GM12865 (cell line): ENCODE measurements at regions not wholly inside any gene's neighbourhood (a gene's known extent, or its start where the extent isn't known, plus 50 kb on each side); places are given as distances from the start of the nearest gene placed in this dataset.

ENCODE experiments used
- DNase-seq: peaks from one replicate; pipeline ENCODE4 v3.0.0; 2010; ENCODE audit warnings: low read depth
- H3K4me3 ChIP-seq: 2 replicates; pipeline ENCODE4 v1.5.1; 2011; ENCODE audit warnings: mild to moderate bottlenecking, low read depth, low read length, control low read depth
- CTCF ChIP-seq: IDR thresholded peaks from 2 replicates; pipeline ENCODE4 v1.5.1; 2011; ENCODE audit warnings: low read length, control low read depth, low read depth, inconsistent platforms; ENCODE audit not compliant: insufficient read depth; ENCODE audit errors: missing control alignments

DNA sequence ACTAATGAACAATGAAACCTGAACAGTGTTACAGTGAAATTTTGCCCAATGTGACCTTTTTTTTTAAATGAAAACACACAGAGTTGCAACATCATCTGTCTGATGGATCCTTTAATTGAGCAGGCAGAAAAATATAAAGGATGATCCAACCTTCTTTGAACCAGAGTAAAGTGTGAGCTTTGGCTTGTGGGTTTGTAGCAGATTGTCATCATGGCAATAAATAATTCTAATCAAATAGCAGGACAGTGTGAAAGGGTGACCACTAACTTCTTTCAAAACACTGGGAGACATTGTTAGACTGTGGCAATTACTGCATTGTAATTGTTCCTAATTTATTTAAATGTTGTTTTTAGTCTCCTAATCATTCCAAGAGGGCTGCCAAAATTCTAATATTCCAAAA, 197.2 kb downstream of the CHD9NB start:
- H3K4me3 ChIP-seq = no peak overlapping the region
- no peak for TF ChIP-seq CTCF
- DNase-seq = no peak

GRCh38 chr16:52852978-52853377, 199.7 kb downstream of the CHD9NB start:
- no peak for TF ChIP-seq CTCF
- no peak for DNase-seq
- H3K4me3 ChIP-seq = no peak overlapping the region

GRCh38 chr16:52851211-52851740, 201.4 kb downstream of the CHD9NB start:
- DNase-seq = no peak
- TF ChIP-seq CTCF = no peak
- no peak overlapping the region for H3K4me3 ChIP-seq

- no peak for DNase-seq
- H3K4me3 ChIP-seq = no peak overlapping the region
- no peak for TF ChIP-seq CTCF
Measured at GRCh38 chr16:52843381-52843780, 209.3 kb downstream of the CHD9NB start.

GRCh38 chr16:52837251-52837650, 215.4 kb downstream of the CHD9NB start:
- TF ChIP-seq CTCF = no peak
- H3K4me3 ChIP-seq = no peak overlapping the region
- DNase-seq = no peak

DNA sequence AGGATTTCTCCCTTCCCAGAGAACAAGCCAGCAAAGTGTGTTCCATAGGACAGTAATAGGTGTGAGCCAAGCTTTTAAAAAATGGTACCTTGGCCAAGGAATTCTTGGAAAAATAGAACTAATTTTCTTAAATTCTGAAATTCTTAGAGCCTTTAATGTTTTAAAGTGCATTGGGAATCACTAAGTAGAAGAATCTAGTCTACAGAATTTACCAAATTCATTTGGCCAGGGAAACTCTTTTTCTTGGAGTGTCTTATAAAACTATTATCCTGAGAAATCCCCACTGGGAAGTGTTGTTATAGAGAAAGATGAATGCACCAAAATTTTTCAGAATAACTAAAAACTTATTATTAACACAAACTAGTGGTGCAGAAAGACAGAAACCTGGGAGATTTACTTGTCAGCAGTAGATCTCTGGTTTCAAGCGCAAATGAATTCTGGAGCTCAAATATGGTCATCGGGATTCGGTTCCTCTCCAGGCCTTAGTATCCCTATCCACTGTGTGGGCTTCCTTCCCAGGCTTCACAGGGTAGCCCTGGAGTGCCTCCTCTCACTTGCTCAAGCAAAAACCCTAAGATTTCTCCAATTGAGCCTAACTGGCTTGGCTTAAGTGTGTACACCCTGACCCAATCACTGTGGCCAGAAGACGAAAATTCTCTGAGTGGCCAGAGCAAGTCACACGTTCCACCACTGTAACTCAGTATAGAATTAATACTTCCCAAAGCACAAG, 217.8 kb downstream of the CHD9NB start:
- no peak for DNase-seq
- TF ChIP-seq CTCF = no peak
- H3K4me3 ChIP-seq = no peak overlapping the region

DNA sequence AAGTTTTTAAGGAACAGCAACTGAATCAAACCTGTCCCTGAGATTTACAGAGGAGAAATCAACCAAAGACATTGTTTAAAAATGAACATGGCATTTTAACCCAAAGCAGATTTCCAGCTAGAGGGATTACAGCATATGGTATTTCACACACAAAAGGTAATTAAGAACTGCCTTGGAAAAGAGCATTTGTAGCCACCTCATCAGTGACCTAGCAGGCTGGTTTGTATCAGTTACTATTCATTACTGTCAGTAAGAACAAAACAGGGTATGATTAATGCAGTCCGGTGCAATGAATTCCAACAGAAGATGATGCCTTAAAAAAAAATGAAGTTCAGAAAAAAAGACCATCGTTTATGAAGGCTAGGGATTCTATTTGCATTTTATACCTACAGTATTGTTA, 219.9 kb downstream of the CHD9NB start:
- no peak for TF ChIP-seq CTCF
- no peak for DNase-seq
- no peak overlapping the region for H3K4me3 ChIP-seq
